IgD-negative memory B cell (primary cell): ENCODE measurements at regions not wholly inside any gene's neighbourhood (a gene's known extent, or its start where the extent isn't known, plus 50 kb on each side); places are given as distances from the start of the nearest gene placed in this dataset.

Experiments used
- H3K27ac Mint-ChIP-seq, 3 donors: one replicate each; pipeline ENCODE4 v1.8.0; 2020 to 2022; ENCODE audit warnings: mild to moderate bottlenecking in 3 of 3, mixed read lengths in 3 of 3, moderate library complexity in 1 of 3
- H3K27me3 Mint-ChIP-seq: one replicate; pipeline ENCODE4 v1.8.0; 2021; ENCODE audit warnings: mixed read lengths
- H3K36me3 Mint-ChIP-seq: one replicate; pipeline ENCODE4 v1.8.0; 2020; ENCODE audit warnings: mild to moderate bottlenecking, mixed read lengths
- H3K4me1 Mint-ChIP-seq, 3 donors: one replicate each; pipeline ENCODE4 v1.8.0; 2020 to 2022; ENCODE audit warnings: mixed read lengths in 3 of 3, mild to moderate bottlenecking in 1 of 3
- H3K4me3 Mint-ChIP-seq, 4 donors: one replicate each; pipeline ENCODE4 v1.8.0; 2020 to 2022; ENCODE audit warnings: mild to moderate bottlenecking in 4 of 4, mixed read lengths in 4 of 4, moderate library complexity in 3 of 4
- H3K9me3 Mint-ChIP-seq, 3 donors: one replicate each; pipeline ENCODE4 v1.8.0; 2020 to 2021; ENCODE audit warnings: mixed read lengths in 3 of 3, mild to moderate bottlenecking in 1 of 3

GRCh38 chr6:50637267-50637666 lies 76.1 kb upstream of the TFAP2D start:
- Mint-ChIP-seq H3K9me3 (peaks cover 0 to 2% (median 0%) of the 10 kb centered on the region in 3 donors), H3K27ac (no peak overlapping the region), H3K27me3 (no peaks in the 10 kb centered on the region), H3K4me3 (no peak overlapping the region), H3K4me1 (no peaks in the 10 kb centered on the region), H3K36me3 (peaks cover 1% of the 10 kb centered on the region)

GRCh38 chr6:50649086-50649485 lies 64.2 kb upstream of the TFAP2D start:
- H3K9me3 Mint-ChIP-seq: peaks cover 3 to 11% (median 9%) of the 10 kb centered on the region in 3 donors
- H3K4me3 Mint-ChIP-seq: no peak overlapping the region
- no peak overlapping the region for H3K27ac Mint-ChIP-seq
- H3K36me3 Mint-ChIP-seq: no peaks in the 10 kb centered on the region
- H3K27me3 Mint-ChIP-seq: no peaks in the 10 kb centered on the region
- H3K4me1 Mint-ChIP-seq: no peaks in the 10 kb centered on the region

- Mint-ChIP-seq H3K27ac (no peak overlapping the region), H3K27me3 (no peaks in the 10 kb centered on the region), H3K4me3 (no peak overlapping the region), H3K4me1 (no peaks in the 10 kb centered on the region), H3K9me3 (peaks cover 0 to 9% (median 7%) of the 10 kb centered on the region in 3 donors), H3K36me3 (no peaks in the 10 kb centered on the region)
Observed at GRCh38 chr6:50653253-50653652, 60.1 kb upstream of the TFAP2D start.

- no peaks in the 10 kb centered on the region for H3K36me3 Mint-ChIP-seq
- no peak overlapping the region for H3K27ac Mint-ChIP-seq
- H3K4me1 Mint-ChIP-seq: no peaks in the 10 kb centered on the region
- H3K27me3 Mint-ChIP-seq: no peaks in the 10 kb centered on the region
- H3K4me3 Mint-ChIP-seq: no peak overlapping the region
- peaks cover 0 to 8% (median 4%) of the 10 kb centered on the region in 3 donors for H3K9me3 Mint-ChIP-seq
Observed at GRCh38 chr6:50654155-50654554, 59.2 kb upstream of the TFAP2D start.

GRCh38 chr6:50655848-50656453 lies 57.4 kb upstream of the TFAP2D start:
- H3K27ac Mint-ChIP-seq: no peak overlapping the region
- no peak overlapping the region for H3K4me3 Mint-ChIP-seq
- no peaks in the 10 kb centered on the region for H3K4me1 Mint-ChIP-seq

GRCh38 chr6:50657513-50657912 lies 55.8 kb upstream of the TFAP2D start:
- H3K27me3 Mint-ChIP-seq: no peaks in the 10 kb centered on the region
- H3K4me3 Mint-ChIP-seq: no peak overlapping the region
- H3K36me3 Mint-ChIP-seq: no peaks in the 10 kb centered on the region
- no peaks in the 10 kb centered on the region for H3K4me1 Mint-ChIP-seq
- no peak overlapping the region for H3K27ac Mint-ChIP-seq
- H3K9me3 Mint-ChIP-seq: peaks cover 0 to 1% (median 0%) of the 10 kb centered on the region in 3 donors

More at GRCh38 chr6:50655848-50656453, 57.4 kb upstream of the TFAP2D start:
- no peaks in the 10 kb centered on the region for H3K27me3 Mint-ChIP-seq
- no peaks in the 10 kb centered on the region for H3K36me3 Mint-ChIP-seq
- peaks cover 0 to 5% (median 0%) of the 10 kb centered on the region in 3 donors for H3K9me3 Mint-ChIP-seq

GRCh38 chr6:50658561-50658960 lies 54.8 kb upstream of the TFAP2D start:
- no peaks in the 10 kb centered on the region for H3K4me1 Mint-ChIP-seq
- H3K36me3 Mint-ChIP-seq: no peaks in the 10 kb centered on the region
- H3K27ac Mint-ChIP-seq: no peak overlapping the region
- H3K27me3 Mint-ChIP-seq: no peaks in the 10 kb centered on the region
- H3K9me3 Mint-ChIP-seq: peaks cover 0 to under 1% (median 0%) of the 10 kb centered on the region in 3 donors
- H3K4me3 Mint-ChIP-seq: no peak overlapping the region

GRCh38 chr6:50661636-50662035 lies 51.7 kb upstream of the TFAP2D start:
- H3K4me3 Mint-ChIP-seq: no peak overlapping the region
- H3K36me3 Mint-ChIP-seq: no peaks in the 10 kb centered on the region
- H3K27me3 Mint-ChIP-seq: no peaks in the 10 kb centered on the region
- H3K27ac Mint-ChIP-seq: no peak overlapping the region
- no peaks in the 10 kb centered on the region for H3K9me3 Mint-ChIP-seq
- no peaks in the 10 kb centered on the region for H3K4me1 Mint-ChIP-seq
